Lower leg skin (tissue), 4 donors: ENCODE measurements at regions not wholly inside any gene's neighbourhood (a gene's known extent, or its start where the extent isn't known, plus 50 kb on each side); places are given as distances from the start of the nearest gene placed in this dataset.

Source experiments
- DNase-seq, 2 donors: peaks; one replicate each; pipeline ENCODE4 v3.0.0-alpha.2; 2019; ENCODE audit warnings: low spot score in 2 of 2
- H3K4me3 ChIP-seq: fragments of 200-600 bp; sonication (generic); 2 replicates; pipeline ENCODE4 v1.5.1; 2017; ENCODE audit warnings: mild to moderate bottlenecking, low read depth; ENCODE audit not compliant: poor library complexity, severe bottlenecking
- CTCF ChIP-seq, 3 donors: fragments of 450-650 bp; IDR thresholded peaks; one replicate each; pipeline ENCODE4 v1.5.1; 2016; ENCODE audit warnings: antibody characterized with exemption in 3 of 3, mild to moderate bottlenecking in 3 of 3, moderate library complexity in 2 of 3
- POLR2A ChIP-seq, 2 donors: fragments of 450-650 bp; IDR thresholded peaks; one replicate each; pipeline ENCODE4 v1.6.1; 2016 to 2017; ENCODE audit warnings: antibody characterized with exemption in 2 of 2, mild to moderate bottlenecking in 1 of 2, moderate library complexity in 1 of 2
- WGBS, 2 donors: methylation state at CpG; one replicate each; pipeline ENCODE4 v1.1.5; 2018; 5-methylcytosine and 5-hydroxymethylcytosine counted together
- intact Hi-C: fragments of 100-400 bp; cut with DNase I; formaldehyde crosslinking; loops from one replicate; pipeline ENCODE4 v1.15.0; 2023; ENCODE audit warnings: low total_unique reads

DNA sequence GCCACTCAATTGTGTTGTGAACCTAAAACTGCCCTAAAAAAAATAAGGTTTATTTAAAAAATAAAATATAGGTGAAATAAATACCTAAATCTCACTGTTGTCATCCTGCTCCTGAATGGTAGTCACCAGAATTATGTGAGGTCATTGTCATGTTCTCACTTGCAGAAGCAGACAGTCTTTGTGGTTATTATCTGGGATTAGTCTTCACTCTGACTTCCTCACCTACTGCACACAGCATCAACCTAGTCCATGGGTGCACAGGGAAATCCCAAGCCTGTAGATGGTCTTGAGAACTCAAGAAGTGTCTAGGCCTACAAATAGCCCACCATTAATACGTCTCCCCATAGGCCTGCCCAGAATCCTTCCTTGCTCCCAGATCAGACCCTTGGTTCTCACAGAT is 97.0 kb downstream of the FOXF2 start:
- intact Hi-C loops, result no loop called here
- TF ChIP-seq POLR2A (IDR thresholded peaks at IDR 0.05) (no peak), CTCF (IDR thresholded peaks at IDR 0.05) (no peak)
- WGBS, 2 donors, result 93 to 95% methylated on average over 1 of the region's 1 CpG
- no peak overlapping the region for H3K4me3 ChIP-seq
- peak in 1 of 2 donors; percentile 31 for DNase-seq

- no peak overlapping the region for H3K4me3 ChIP-seq
- TF ChIP-seq POLR2A (IDR thresholded peaks at IDR 0.05), result no peak
- no peak for TF ChIP-seq CTCF (IDR thresholded peaks at IDR 0.05)
- 68 to 79% methylated on average over 4 of the region's 4 CpGs for WGBS, 2 donors
- intact Hi-C loops, result no loop called here
- peak in 1 of 2 donors; percentile 80 for DNase-seq
Measured at GRCh38 chr6:1487239-1487638, 97.9 kb downstream of the FOXF2 start.

DNA sequence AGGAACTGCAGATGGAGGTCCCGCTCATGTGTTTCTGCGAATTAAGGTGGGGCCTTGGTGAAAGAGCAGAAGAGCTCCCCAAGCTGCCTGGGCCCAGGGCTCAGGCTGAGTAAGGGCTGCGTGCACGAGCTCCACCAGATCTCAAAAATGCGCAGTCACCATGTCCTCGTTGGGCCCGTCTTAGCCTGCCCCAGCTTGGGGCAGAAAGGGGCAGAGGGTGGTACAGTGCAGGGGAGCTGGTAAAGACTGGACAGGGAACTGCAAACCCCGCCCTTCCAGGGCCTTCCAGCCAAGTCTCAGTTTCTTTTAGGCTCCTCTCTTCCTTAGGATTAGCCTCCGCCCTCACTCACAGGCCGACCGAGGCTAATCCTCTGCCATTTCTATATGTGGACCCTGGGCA is 101.6 kb downstream of the FOXF2 start:
- 84 to 90% methylated on average over 11 of the region's 11 CpGs for WGBS, 2 donors
- no peak for DNase-seq
- no peak for TF ChIP-seq POLR2A (IDR thresholded peaks at IDR 0.05)
- no peak for TF ChIP-seq CTCF (IDR thresholded peaks at IDR 0.05)
- H3K4me3 ChIP-seq, result no peak overlapping the region
- intact Hi-C loops, result no loop called here

DNA sequence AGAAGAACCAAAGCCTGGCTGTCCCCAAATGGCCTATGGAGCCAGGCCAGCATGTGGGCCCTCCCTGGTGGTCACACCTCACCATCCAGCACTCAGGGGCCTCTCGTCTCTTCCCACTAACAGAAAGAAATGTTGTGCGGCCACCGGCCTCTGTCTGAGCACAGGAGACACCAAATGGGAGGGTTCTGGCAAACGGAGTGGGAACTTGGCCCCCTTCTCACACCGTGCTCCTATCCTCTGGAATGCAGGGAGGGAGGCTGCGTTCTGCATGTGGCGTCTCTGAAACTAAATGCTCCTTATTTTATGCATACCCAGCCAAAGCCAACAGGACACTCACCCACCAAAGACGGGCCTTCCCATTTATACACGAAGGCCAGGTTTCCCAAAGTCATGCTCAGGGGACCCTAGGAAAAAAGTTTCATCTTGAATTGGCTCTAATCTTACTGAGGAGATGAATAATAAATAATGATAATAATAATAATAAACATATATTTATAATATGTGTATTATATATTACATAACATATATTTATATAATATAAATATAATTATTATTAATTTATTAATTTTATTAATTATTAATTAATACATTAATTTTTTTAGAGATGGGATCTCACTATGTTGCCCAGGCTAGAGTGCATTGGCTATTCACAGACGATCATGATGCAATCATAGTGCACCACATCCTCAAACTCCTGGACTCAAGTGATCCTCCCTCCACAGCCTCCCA is 102.4 kb downstream of the FOXF2 start:
- whole genome bisulfite sequencing, 2 donors, result 81 to 84% methylated on average over 10 of the region's 10 CpGs
- TF ChIP-seq POLR2A (IDR thresholded peaks at IDR 0.05) (no peak), CTCF (IDR thresholded peaks at IDR 0.05) (no peak)
- intact Hi-C loops, result no loop called here

DNA sequence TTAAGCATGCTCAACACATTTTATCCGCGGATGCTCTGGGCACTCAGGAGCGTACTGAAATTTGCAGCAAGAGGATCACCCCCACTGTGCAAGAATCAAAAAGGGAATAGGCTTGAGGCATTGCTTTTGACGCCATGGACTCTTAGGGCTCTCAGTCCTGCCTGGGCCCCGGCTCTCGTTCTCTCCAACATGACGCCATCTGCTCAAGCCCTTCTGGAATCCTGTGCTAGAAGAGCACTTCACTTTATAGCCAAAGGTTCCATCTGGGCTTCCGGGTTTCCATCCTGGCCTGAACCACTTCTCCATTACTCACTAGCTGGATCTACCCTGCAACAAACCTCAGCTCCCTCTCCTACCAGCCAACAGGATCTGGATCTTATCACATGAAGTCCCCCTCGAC is 105.3 kb downstream of the FOXF2 start:
- no peak for DNase-seq
- TF ChIP-seq POLR2A (IDR thresholded peaks at IDR 0.05) (no peak), CTCF (IDR thresholded peaks at IDR 0.05) (no peak)
- intact Hi-C loops, result no loop called here
- WGBS, 2 donors, result 79% methylated on average over 9 of the region's 9 CpGs
- H3K4me3 ChIP-seq, result no peak overlapping the region

More for the DNA sequence above, 102.4 kb downstream of the FOXF2 start:
- no peak for DNase-seq
- no peak overlapping the region for H3K4me3 ChIP-seq

DNA sequence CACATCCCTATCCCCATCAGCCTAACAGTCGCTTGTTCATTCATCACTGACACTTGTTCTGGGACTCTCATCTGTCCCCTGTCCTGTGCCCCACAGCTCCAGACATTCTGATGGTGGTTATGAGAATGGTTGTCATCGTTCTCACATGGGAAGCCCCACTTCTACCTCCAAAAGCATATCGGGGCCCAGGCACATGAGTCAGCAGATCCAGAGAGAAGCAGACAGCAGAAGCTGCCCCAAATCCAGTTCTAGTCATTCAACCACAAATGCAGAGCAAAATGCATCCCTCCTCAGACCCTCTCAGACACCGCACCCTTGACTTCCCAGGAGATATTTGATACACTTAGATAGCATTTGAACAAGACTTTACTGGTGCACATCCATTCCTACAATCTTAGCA is 106.0 kb downstream of the FOXF2 start:
- no peak overlapping the region for H3K4me3 ChIP-seq
- intact Hi-C loops, result no loop called here
- TF ChIP-seq CTCF (IDR thresholded peaks at IDR 0.05), result no peak
- no peak for TF ChIP-seq POLR2A (IDR thresholded peaks at IDR 0.05)
- no peak for DNase-seq
- WGBS, 2 donors, result 91 to 94% methylated on average over 4 of the region's 4 CpGs
